VCaP (cell line): ENCODE measurements at regions not wholly inside any gene's neighbourhood (a gene's known extent, or its start where the extent isn't known, plus 50 kb on each side); places are given as distances from the start of the nearest gene placed in this dataset.

ENCODE experiments used
- H3K27ac ChIP-seq: fragments of 450-650 bp; 2 replicates; pipeline ENCODE4 v1.5.1; 2017
- TF ChIP-seq, protein P1 (sequence below): fragments of 450-650 bp; conservative IDR thresholded peaks from 2 replicates; pipeline ENCODE4 v1.5.1; 2017; ENCODE audit warnings: mild to moderate bottlenecking, moderate library complexity

DNA sequence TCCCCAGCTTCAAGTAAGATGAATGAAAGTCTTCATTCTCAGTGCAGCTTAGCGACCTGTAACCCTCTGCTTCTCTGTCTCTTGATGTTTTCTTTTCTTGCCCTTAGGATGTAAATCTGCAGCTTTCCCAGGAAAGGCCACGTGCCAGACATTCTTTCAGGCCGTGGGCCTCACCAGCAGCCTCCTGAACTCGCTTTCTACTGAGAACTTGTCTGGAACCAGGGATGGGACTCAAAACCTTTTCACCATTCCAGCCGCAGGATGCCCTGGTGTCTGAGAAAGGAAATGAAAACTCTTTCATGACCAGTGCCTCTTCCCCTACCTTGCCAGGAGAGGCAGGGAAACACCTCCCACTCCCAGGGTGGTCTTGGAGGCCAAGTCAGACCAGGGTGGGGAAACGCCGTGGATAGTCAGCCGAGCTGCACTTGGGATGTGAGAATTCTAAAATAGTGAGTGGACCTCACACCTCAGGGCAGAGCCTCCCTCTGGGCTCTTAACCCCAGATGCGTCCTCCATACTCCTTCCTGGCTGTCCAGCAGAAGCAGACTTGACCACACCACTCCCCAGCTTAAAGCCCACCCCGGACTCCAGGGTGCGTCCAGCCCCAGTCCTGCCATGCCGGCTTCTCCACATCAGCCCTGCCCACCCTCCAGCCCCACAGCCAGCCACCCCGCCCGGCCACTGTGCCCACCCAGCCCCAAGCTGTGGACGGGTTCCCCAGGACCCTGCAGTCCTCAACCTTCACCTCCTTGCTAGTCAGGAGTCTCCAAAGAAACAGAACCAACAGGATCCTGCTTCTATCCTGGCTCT lies 115.5 kb downstream of the TWIST2 start:
- no peak overlapping the region for H3K27ac ChIP-seq
- TF ChIP-seq, protein P1, sequence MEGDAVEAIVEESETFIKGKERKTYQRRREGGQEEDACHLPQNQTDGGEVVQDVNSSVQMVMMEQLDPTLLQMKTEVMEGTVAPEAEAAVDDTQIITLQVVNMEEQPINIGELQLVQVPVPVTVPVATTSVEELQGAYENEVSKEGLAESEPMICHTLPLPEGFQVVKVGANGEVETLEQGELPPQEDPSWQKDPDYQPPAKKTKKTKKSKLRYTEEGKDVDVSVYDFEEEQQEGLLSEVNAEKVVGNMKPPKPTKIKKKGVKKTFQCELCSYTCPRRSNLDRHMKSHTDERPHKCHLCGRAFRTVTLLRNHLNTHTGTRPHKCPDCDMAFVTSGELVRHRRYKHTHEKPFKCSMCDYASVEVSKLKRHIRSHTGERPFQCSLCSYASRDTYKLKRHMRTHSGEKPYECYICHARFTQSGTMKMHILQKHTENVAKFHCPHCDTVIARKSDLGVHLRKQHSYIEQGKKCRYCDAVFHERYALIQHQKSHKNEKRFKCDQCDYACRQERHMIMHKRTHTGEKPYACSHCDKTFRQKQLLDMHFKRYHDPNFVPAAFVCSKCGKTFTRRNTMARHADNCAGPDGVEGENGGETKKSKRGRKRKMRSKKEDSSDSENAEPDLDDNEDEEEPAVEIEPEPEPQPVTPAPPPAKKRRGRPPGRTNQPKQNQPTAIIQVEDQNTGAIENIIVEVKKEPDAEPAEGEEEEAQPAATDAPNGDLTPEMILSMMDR = no peak

DNA sequence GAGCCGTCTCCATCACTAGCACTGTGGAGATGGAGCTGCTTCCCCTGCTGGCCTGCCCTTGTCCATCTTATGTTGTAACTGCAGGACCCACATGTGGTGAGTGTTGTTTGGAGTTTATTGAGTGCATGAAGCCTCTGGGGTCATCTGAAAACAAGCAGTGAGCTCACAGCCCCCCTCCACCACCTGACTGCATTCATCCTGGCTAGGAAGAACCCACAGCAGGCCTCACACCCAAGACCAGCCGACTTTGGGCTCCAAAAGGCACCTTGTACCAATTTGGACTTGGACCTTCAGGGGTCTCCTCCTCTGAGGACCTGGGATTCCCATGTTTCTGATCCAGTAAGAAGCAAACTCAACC lies 116.1 kb downstream of the TWIST2 start:
- H3K27ac ChIP-seq = no peak overlapping the region
- TF ChIP-seq, protein P1 = no peak

DNA sequence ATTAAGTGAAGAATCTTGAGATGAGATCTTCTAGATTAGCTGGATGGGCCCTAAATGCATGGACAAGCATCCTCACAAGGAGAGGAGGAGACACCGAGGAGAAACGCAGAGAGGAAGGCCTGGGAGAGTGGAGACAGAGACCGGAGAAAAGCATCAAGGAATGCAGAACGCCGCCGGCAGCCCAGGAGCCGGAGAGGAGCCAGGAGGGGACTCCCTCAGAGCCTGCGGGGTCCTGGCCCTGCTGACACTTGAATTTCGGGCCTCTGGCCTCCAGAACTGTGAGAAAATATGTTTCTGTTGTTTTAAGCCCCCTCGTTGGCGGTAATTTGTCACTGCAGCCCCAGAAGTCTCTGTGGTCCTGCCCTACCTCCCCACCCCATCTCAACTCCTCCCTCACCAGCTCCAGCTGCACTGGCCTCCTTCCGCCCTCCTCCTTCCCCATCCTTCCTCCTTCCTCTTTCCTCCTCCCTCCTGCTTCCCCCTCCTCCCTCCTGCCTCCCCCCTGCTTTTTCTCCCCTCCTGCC lies 116.7 kb downstream of the TWIST2 start:
- TF ChIP-seq, protein P1 = no peak
- H3K27ac ChIP-seq = no peak overlapping the region

DNA sequence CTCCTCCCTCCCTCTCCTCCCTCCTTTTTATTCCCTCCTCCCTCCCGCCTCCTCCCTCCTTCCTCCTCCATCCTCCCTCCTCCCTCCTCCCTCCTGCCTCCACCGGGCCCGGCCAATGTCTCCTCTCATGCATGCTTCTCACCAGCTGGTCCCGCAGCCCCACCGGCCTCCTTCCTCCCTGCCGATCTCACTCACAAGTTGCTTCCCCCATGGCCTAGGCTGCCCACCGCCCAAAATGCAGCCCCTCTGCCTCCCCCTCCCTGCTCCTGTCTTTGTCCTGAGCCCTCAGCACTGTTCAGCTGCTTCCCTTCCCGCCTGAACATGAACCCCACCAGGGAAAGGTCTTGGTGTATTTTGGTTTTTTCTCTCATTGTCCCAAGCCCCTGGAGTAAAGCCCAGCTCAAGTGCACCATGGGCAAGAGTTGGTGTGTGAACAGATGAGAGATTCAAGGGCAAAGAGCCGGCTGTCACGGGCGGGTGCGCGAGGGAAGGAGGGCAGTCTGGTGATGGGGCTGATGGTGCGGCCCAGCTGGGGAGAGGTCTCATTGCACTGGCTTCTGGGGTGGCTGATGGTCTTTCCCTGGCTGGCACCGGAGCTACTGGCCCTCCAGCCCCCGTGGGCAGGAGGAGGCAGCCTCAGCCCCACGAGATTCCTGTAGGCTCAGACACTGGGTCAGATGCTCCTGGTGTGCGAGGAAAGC lies 117.6 kb downstream of the TWIST2 start:
- no peak overlapping the region for H3K27ac ChIP-seq

DNA sequence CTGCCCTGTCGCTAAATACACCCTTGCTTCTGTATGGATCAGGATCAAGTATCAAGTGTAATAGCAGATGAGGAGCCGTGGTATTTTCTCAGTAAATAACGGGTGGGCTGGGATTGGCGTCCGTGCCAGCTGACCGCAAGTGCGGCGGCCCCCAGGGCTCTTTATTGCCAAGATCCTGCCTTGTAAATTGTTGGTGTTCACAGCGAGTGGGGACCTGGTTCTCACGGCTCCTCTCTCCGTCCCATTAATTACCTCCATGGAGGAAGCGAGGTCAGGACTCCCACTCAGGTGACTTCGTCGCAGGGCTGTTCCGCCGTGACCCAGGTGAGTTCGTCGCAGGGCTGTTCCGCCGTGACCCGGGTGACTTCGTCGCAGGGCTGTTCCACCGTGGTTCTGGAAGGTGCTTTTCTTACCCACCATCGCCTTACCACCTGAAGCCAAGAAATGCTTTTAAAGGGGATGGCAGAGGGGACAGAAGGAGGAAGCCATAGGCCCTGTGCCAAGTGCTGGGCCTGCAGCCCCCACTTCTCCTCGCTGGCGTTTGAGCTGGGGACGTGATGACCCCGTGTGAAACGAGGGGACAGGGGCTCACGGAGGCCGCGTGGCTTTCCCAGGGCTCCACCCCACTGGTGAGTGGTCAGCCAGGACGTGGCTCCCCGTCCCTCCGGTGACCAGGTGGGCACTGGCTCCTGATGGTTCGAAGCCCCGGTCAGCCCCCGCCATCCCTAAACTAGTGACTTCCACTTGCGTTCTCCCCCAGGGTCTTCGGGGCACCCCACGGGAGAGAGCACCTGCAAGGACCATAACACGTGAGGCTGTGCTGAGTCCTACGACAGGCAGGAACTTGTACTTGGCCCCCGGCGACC lies 118.4 kb downstream of the TWIST2 start:
- TF ChIP-seq, protein P1 = no peak
- no peak overlapping the region for H3K27ac ChIP-seq

More for the DNA sequence above, 117.6 kb downstream of the TWIST2 start:
- TF ChIP-seq, protein P1 = no peak

- TF ChIP-seq, protein P1 = no peak
- no peak overlapping the region for H3K27ac ChIP-seq
These were observed 119.4 kb downstream of the TWIST2 start for GRCh38 chr2:238967031-238967977.
